ENCODE measurements at regions not wholly inside any gene's neighbourhood (a gene's known extent, or its start where the extent isn't known, plus 50 kb on each side); places are given as distances from the start of the nearest gene placed in this dataset.

DNA sequence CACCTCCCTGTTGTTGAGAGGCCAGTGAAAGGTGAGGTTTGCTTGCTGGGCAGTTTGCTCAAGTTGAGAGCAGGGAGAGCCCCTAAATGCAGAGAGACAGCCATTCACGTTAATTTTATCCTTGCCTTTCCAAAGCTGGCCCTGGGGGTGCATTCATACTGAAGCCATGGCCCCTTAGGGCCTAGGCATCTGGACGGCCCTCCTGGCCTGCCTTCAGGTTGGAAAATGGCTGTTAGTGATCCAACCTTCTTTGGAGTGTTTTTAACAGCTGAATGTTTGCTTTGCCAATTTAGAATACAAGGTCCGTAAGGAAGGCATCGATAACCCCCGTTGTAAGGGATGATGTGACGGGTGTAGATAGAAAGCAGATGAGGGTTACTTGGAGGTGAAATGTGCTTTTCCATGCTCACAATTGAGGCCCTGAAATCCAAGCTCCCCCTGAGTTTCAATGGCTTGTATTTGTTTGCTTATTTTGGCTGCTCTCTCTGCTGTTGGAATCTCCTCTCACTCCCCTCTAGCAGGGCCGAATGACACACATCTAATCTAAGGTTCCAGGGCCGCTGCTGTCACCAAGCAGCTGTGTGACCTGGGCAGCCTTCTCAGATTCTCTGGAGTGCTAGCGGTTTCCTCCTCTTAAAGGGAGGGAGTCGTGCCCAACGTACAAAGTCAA lies 171.6 kb upstream of the MKI67 start:
- TF ChIP-seq, protein P1, sequence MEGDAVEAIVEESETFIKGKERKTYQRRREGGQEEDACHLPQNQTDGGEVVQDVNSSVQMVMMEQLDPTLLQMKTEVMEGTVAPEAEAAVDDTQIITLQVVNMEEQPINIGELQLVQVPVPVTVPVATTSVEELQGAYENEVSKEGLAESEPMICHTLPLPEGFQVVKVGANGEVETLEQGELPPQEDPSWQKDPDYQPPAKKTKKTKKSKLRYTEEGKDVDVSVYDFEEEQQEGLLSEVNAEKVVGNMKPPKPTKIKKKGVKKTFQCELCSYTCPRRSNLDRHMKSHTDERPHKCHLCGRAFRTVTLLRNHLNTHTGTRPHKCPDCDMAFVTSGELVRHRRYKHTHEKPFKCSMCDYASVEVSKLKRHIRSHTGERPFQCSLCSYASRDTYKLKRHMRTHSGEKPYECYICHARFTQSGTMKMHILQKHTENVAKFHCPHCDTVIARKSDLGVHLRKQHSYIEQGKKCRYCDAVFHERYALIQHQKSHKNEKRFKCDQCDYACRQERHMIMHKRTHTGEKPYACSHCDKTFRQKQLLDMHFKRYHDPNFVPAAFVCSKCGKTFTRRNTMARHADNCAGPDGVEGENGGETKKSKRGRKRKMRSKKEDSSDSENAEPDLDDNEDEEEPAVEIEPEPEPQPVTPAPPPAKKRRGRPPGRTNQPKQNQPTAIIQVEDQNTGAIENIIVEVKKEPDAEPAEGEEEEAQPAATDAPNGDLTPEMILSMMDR (IDR thresholded peaks at IDR 0.05) = no peak
- TF ChIP-seq POLR2AphosphoS5 (IDR thresholded peaks at IDR 0.05; ENCODE audit: insufficient read depth in 1 of 2, low read depth in 1 of 2) (no peak), POLR2A (IDR thresholded peaks at IDR 0.05) (no peak)
